HG03175 (cell line): ENCODE measurements at regions not wholly inside any gene's neighbourhood (a gene's known extent, or its start where the extent isn't known, plus 50 kb on each side); places are given as distances from the start of the nearest gene placed in this dataset.
"Not testable (repeated sequence)": the region's sequence is repeated elsewhere in the genome, so short reads cannot be mapped to it uniquely, and the experiment has no call there.

Source experiments
- ATAC-seq: cut with Tn5 transposase; IDR thresholded peaks from one replicate; pipeline ENCODE4 v1.9.1; 2021; ENCODE audit warnings: mild to moderate bottlenecking, moderate library complexity; ENCODE audit not compliant: unreplicated experiment

GRCh38 chr2:138365581-138365980 lies 136.0 kb upstream of the SPOPL start:
- no peak for ATAC-seq

- no peak for ATAC-seq
These were observed 131.7 kb upstream of the SPOPL start for GRCh38 chr2:138369856-138370255.

GRCh38 chr2:138373993-138374408 lies 127.6 kb upstream of the SPOPL start:
- peak; percentile 70 for ATAC-seq

GRCh38 chr2:138381373-138381772 lies 120.2 kb upstream of the SPOPL start:
- ATAC-seq = no peak

GRCh38 chr2:138382672-138383071 lies 118.9 kb upstream of the SPOPL start:
- ATAC-seq = no peak

GRCh38 chr2:138386191-138386590 lies 115.4 kb upstream of the SPOPL start:
- not testable (repeated sequence) for ATAC-seq

GRCh38 chr2:138389063-138389462 lies 112.5 kb upstream of the SPOPL start:
- no peak for ATAC-seq

GRCh38 chr2:138390316-138390945 lies 111.1 kb upstream of the SPOPL start:
- no peak for ATAC-seq

- no peak for ATAC-seq
These were observed 109.6 kb upstream of the SPOPL start for GRCh38 chr2:138391946-138392345.

- ATAC-seq = no peak
These were observed 105.8 kb upstream of the SPOPL start for GRCh38 chr2:138395565-138396306.

GRCh38 chr2:138396843-138397242 lies 104.7 kb upstream of the SPOPL start:
- no peak for ATAC-seq

- no peak for ATAC-seq
These were observed 98.1 kb upstream of the SPOPL start for GRCh38 chr2:138403431-138403927.

GRCh38 chr2:138414014-138414413 lies 87.6 kb upstream of the SPOPL start:
- no peak for ATAC-seq

GRCh38 chr2:138415985-138416384 lies 85.6 kb upstream of the SPOPL start:
- ATAC-seq = no peak

- no peak for ATAC-seq
These were observed 83.1 kb upstream of the SPOPL start for GRCh38 chr2:138418453-138418852.

- ATAC-seq = no peak
These were observed 80.1 kb upstream of the SPOPL start for GRCh38 chr2:138421315-138421970.

- ATAC-seq = no peak
These were observed 79.6 kb upstream of the SPOPL start for GRCh38 chr2:138421971-138422335.

GRCh38 chr2:138423198-138423597 lies 78.4 kb upstream of the SPOPL start:
- ATAC-seq = no peak

- ATAC-seq = no peak
These were observed 77.8 kb upstream of the SPOPL start for GRCh38 chr2:138423745-138424144.

GRCh38 chr2:138424436-138425140 lies 77.0 kb upstream of the SPOPL start:
- ATAC-seq = no peak

GRCh38 chr2:138426116-138426515 lies 75.5 kb upstream of the SPOPL start:
- ATAC-seq = not testable (repeated sequence)
